Ishikawa (cell line): ENCODE measurements at regions not wholly inside any gene's neighbourhood (a gene's known extent, or its start where the extent isn't known, plus 50 kb on each side); places are given as distances from the start of the nearest gene placed in this dataset.

Experiments
- EP300 ChIP-seq: IDR thresholded peaks from 2 replicates; pipeline ENCODE4 v1.6.1; 2012; ENCODE audit warnings: borderline replicate concordance
- RAD21 ChIP-seq: IDR thresholded peaks from 2 replicates; pipeline ENCODE4 v1.6.1; 2012; ENCODE audit warnings: low read depth
- TAF1 ChIP-seq: IDR thresholded peaks from 2 replicates; pipeline ENCODE4 v1.6.1; 2012; ENCODE audit warnings: low read depth, mild to moderate bottlenecking
- TCF12 ChIP-seq: IDR thresholded peaks from 2 replicates; pipeline ENCODE4 v1.6.1; 2012; ENCODE audit warnings: low read depth
- YY1 ChIP-seq: IDR thresholded peaks from 2 replicates; pipeline ENCODE4 v1.6.1; 2012; ENCODE audit warnings: low read depth
- ZBTB7A ChIP-seq: IDR thresholded peaks from 2 replicates; pipeline ENCODE4 v1.6.1; 2012; ENCODE audit warnings: low read depth
- TF ChIP-seq, protein P1 (sequence below): IDR thresholded peaks from 2 replicates; pipeline ENCODE4 v1.6.1; 2012

DNA sequence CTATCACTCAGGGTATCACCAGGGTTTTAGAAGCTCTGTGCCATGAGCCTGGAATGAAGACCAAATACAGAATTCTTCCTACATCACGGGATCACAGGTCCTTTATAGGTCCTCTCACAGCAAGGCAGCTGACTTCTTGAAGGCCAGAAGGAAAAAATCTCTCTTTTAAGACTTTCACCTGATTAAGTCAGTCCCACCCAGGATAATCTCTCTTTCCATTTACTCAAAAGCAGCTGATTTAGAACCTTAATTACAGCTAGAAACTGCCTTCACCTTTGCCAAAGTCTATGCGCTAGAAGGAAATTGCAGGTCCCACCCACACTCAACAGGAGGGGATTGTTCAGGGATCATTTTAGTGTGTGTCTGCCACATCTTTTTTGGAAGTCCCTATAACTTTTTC is 135.1 kb downstream of the RAB11FIP2 start:
- TF ChIP-seq EP300 (no peak), RAD21 (no peak), TAF1 (no peak), ZBTB7A (no peak), YY1 (no peak), TCF12 (no peak)
- TF ChIP-seq, protein P1, sequence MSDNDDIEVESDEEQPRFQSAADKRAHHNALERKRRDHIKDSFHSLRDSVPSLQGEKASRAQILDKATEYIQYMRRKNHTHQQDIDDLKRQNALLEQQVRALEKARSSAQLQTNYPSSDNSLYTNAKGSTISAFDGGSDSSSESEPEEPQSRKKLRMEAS: no peak
